Loucy (cell line): ENCODE measurements at regions not wholly inside any gene's neighbourhood (a gene's known extent, or its start where the extent isn't known, plus 50 kb on each side); places are given as distances from the start of the nearest gene placed in this dataset.

Experiments used
- H2AFZ ChIP-seq: fragments of 200-600 bp; sonication (generic); 2 replicates; pipeline ENCODE4 v1.6.0; 2016; ENCODE audit warnings: antibody characterized with exemption, mild to moderate bottlenecking, low read length, moderate library complexity
- H3F3A ChIP-seq: fragments of 200-600 bp; 2 replicates; pipeline ENCODE4 v1.6.0; 2016; ENCODE audit warnings: antibody characterized with exemption, low read depth, mild to moderate bottlenecking
- H3K27me3 ChIP-seq: fragments of 200-600 bp; sonication (generic); 2 replicates; pipeline ENCODE4 v1.6.1; 2014; ENCODE audit warnings: low read length, mild to moderate bottlenecking; ENCODE audit not compliant: insufficient read depth, poor library complexity, severe bottlenecking
- H3K36me3 ChIP-seq: fragments of 200-600 bp; sonication (generic); 2 replicates; pipeline ENCODE4 v1.6.1; 2016; ENCODE audit warnings: low read length; ENCODE audit not compliant: insufficient read depth
- H3K4me1 ChIP-seq: fragments of 200-600 bp; sonication (generic); 2 replicates; pipeline ENCODE4 v1.5.1; 2014; ENCODE audit warnings: low read length, mild to moderate bottlenecking; ENCODE audit not compliant: insufficient read depth, poor library complexity, severe bottlenecking
- H3K4me2 ChIP-seq: fragments of 200-600 bp; sonication (generic); 2 replicates; pipeline ENCODE4 v1.6.0; 2014; ENCODE audit warnings: antibody characterized with exemption, low read length, low read depth, mild to moderate bottlenecking; ENCODE audit not compliant: poor library complexity, severe bottlenecking
- H3K4me3 ChIP-seq: fragments of 200-600 bp; sonication (generic); 2 replicates; pipeline ENCODE4 v1.5.1; 2014; ENCODE audit warnings: low read length, mild to moderate bottlenecking, mixed read lengths; ENCODE audit not compliant: poor library complexity, severe bottlenecking
- H3K79me2 ChIP-seq: fragments of 200-600 bp; sonication (generic); 2 replicates; pipeline ENCODE4 v1.6.1; 2014; ENCODE audit warnings: low read length; ENCODE audit not compliant: insufficient read depth
- H3K9ac ChIP-seq: fragments of 200-600 bp; sonication (generic); 2 replicates; pipeline ENCODE4 v1.6.0; 2014; ENCODE audit warnings: mild to moderate bottlenecking, low read depth, low read length, moderate library complexity; ENCODE audit not compliant: poor library complexity, severe bottlenecking
- H3K9me2 ChIP-seq: fragments of 200-600 bp; sonication (generic); replicated peaks from 2 replicates; pipeline ENCODE4 v1.6.1; 2016; ENCODE audit warnings: low read depth, low read length, mixed read lengths
- H3K9me3 ChIP-seq: fragments of 200-600 bp; sonication (generic); 2 replicates; pipeline ENCODE4 v1.6.1; 2014; ENCODE audit warnings: mild to moderate bottlenecking, antibody characterized with exemption, low read length, low read depth; ENCODE audit not compliant: insufficient read depth
- H4K20me1 ChIP-seq: fragments of 200-600 bp; sonication (generic); 2 replicates; pipeline ENCODE4 v1.6.0; 2014; ENCODE audit warnings: antibody characterized with exemption, low read length, mild to moderate bottlenecking; ENCODE audit not compliant: insufficient read depth, poor library complexity, severe bottlenecking
- EZH2phosphoT487 ChIP-seq: fragments of 200-600 bp; IDR thresholded peaks from 2 replicates; pipeline ENCODE4 v1.6.1; 2018; ENCODE audit warnings: antibody characterized with exemption, mild to moderate bottlenecking, moderate library complexity, borderline replicate concordance
- TF ChIP-seq, protein P1 (sequence below): fragments of 200-600 bp; sonication (generic); conservative IDR thresholded peaks from 2 replicates; pipeline ENCODE4 v1.5.1; 2014; ENCODE audit warnings: mild to moderate bottlenecking, antibody characterized with exemption, low read length

GRCh38 chr4:65007841-65008439 is 598.7 kb upstream of the TECRL start:
- H3K36me3 ChIP-seq = no peaks in the 10 kb centered on the region
- no peak overlapping the region for H3K4me2 ChIP-seq
- TF ChIP-seq, protein P1, sequence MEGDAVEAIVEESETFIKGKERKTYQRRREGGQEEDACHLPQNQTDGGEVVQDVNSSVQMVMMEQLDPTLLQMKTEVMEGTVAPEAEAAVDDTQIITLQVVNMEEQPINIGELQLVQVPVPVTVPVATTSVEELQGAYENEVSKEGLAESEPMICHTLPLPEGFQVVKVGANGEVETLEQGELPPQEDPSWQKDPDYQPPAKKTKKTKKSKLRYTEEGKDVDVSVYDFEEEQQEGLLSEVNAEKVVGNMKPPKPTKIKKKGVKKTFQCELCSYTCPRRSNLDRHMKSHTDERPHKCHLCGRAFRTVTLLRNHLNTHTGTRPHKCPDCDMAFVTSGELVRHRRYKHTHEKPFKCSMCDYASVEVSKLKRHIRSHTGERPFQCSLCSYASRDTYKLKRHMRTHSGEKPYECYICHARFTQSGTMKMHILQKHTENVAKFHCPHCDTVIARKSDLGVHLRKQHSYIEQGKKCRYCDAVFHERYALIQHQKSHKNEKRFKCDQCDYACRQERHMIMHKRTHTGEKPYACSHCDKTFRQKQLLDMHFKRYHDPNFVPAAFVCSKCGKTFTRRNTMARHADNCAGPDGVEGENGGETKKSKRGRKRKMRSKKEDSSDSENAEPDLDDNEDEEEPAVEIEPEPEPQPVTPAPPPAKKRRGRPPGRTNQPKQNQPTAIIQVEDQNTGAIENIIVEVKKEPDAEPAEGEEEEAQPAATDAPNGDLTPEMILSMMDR = peak; percentile 89
- no peak for TF ChIP-seq EZH2phosphoT487
- H3K9me3 ChIP-seq = no peaks in the 10 kb centered on the region
- no peaks in the 10 kb centered on the region for H3K27me3 ChIP-seq
- no peaks in the 10 kb centered on the region for H3K9me2 ChIP-seq
- H3F3A ChIP-seq = no peaks in the 10 kb centered on the region
- H3K4me3 ChIP-seq = no peak overlapping the region
- no peaks in the 10 kb centered on the region for H4K20me1 ChIP-seq
- H2AFZ ChIP-seq = no peak overlapping the region
- no peaks in the 10 kb centered on the region for H3K79me2 ChIP-seq
- H3K4me1 ChIP-seq = no peaks in the 10 kb centered on the region
- no peak overlapping the region for H3K9ac ChIP-seq

DNA sequence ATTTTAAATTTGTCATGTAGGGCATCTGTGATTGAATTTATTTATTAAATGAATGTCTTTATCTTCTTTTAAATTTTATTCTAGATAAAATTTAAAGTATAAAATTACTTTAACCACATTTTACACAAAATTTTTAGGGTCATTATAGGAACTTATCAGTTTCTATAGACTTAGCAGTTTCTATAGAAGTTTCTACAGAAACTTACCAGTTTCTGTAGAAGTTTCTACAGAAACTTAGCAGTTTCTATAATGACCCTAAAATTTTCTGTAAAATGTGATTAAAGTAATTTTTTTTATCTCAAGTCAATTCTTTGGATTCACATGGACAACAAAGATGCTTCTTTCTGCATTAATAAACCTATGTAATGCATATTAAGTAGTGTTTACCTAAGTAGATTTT is 565.9 kb upstream of the TECRL start:
- Histone ChIP-seq H3K9ac (no peak overlapping the region), H2AFZ (no peak overlapping the region), H3K4me2 (no peak overlapping the region), H3K4me3 (no peak overlapping the region), H3K79me2 (no peaks in the 10 kb centered on the region), H3K9me3 (peaks cover 3% of the 10 kb centered on the region; the same call in 1 of the 2 replicates), H3K9me2 (no peaks in the 10 kb centered on the region), H3K36me3 (no peaks in the 10 kb centered on the region), H4K20me1 (no peaks in the 10 kb centered on the region), H3F3A (no peaks in the 10 kb centered on the region), H3K27me3 (no peaks in the 10 kb centered on the region), H3K4me1 (no peaks in the 10 kb centered on the region)
- TF ChIP-seq EZH2phosphoT487 = no peak
- TF ChIP-seq, protein P1 = no peak

- Histone ChIP-seq H2AFZ (no peak overlapping the region), H4K20me1 (no peaks in the 10 kb centered on the region), H3K4me2 (no peak overlapping the region), H3K4me1 (peaks cover 5% of the 10 kb centered on the region), H3F3A (no peaks in the 10 kb centered on the region), H3K9ac (no peak overlapping the region), H3K36me3 (no peaks in the 10 kb centered on the region), H3K9me3 (peaks cover 10% of the 10 kb centered on the region; the same call in 1 of the 2 replicates), H3K27me3 (no peaks in the 10 kb centered on the region), H3K9me2 (no peaks in the 10 kb centered on the region), H3K4me3 (no peak overlapping the region), H3K79me2 (no peaks in the 10 kb centered on the region)
- TF ChIP-seq, protein P1 = no peak
- TF ChIP-seq EZH2phosphoT487 = no peak
Measured at GRCh38 chr4:64969081-64969480, 559.8 kb upstream of the TECRL start.
